WTC11 (cell line): ENCODE measurements at regions not wholly inside any gene's neighbourhood (a gene's known extent, or its start where the extent isn't known, plus 50 kb on each side); places are given as distances from the start of the nearest gene placed in this dataset.

Experiments
- ATAC-seq: fragments of 200-7000 bp; cut with Tn5 transposase; 2 replicates; pipeline ENCODE4 v1.10.0; 2021; ENCODE audit warnings: mild to moderate bottlenecking, moderate library complexity
- CTCF ChIA-PET: fragments of 300-600 bp; sonication (Branson Sonifier 250); formaldehyde crosslinking; loops from one replicate; lab custom pipeline; 2021; ENCODE audit warnings: antibody characterized with exemption; lab: Charles Lee
- POLR2A ChIA-PET: fragments of 350-600 bp; sonication (Branson Sonifier 250); formaldehyde crosslinking; loops from one replicate; lab custom pipeline; 2021; ENCODE audit warnings: antibody characterized with exemption; lab: Charles Lee
- DNase-seq: peaks from one replicate; pipeline ENCODE4 v3.0.0; 2021; ENCODE audit warnings: low spot score
- H3K27ac Mint-ChIP-seq: 2 replicates; pipeline ENCODE4 v1.8.0; 2021; ENCODE audit warnings: mixed read lengths
- H3K27me3 Mint-ChIP-seq: 2 replicates; pipeline ENCODE4 v1.8.0; 2021; ENCODE audit warnings: low read depth, mild to moderate bottlenecking, moderate library complexity, mixed read lengths
- H3K36me3 Mint-ChIP-seq: 2 replicates; pipeline ENCODE4 v1.8.0; 2021; ENCODE audit warnings: mixed read lengths
- H3K4me1 Mint-ChIP-seq: 2 replicates; pipeline ENCODE4 v1.8.0; 2022; ENCODE audit warnings: mixed read lengths
- H3K4me3 Mint-ChIP-seq: 2 replicates; pipeline ENCODE4 v1.8.0; 2021; ENCODE audit warnings: mild to moderate bottlenecking, moderate library complexity, mixed read lengths
- H3K9me3 Mint-ChIP-seq: 2 replicates; pipeline ENCODE4 v1.8.0; 2021; ENCODE audit warnings: mixed read lengths
- CREB1 ChIP-seq: sonication (generic); formaldehyde crosslinking; IDR thresholded peaks from 2 replicates; pipeline ENCODE4 v1.8.0; 2023; ENCODE audit warnings: mild to moderate bottlenecking, missing genetic modification reagents
- HMGA2 ChIP-seq: fragments of 250-450 bp; sonication (Bioruptor Pico); IDR thresholded peaks from 2 replicates; pipeline ENCODE4 v1.4.0; 2021; ENCODE audit warnings: mild to moderate bottlenecking, moderate library complexity
- MYBL2 ChIP-seq: sonication (generic); formaldehyde crosslinking; IDR thresholded peaks from 2 replicates; pipeline ENCODE4 v1.8.1; 2023; ENCODE audit warnings: mild to moderate bottlenecking, moderate library complexity, missing genetic modification reagents
- NR2C2 ChIP-seq: sonication (generic); formaldehyde crosslinking; IDR thresholded peaks from 2 replicates; pipeline ENCODE4 v1.8.0; 2022; ENCODE audit warnings: mild to moderate bottlenecking, missing genetic modification reagents
- OVOL2 ChIP-seq: fragments of 250-450 bp; sonication (Bioruptor Pico); IDR thresholded peaks from 2 replicates; pipeline ENCODE4 v1.9.0; 2021; ENCODE audit warnings: mild to moderate bottlenecking, borderline replicate concordance
- SMAD4 ChIP-seq: sonication (generic); formaldehyde crosslinking; IDR thresholded peaks from 2 replicates; pipeline ENCODE4 v1.8.0; 2022; ENCODE audit warnings: mild to moderate bottlenecking, missing genetic modification reagents
- SP1 ChIP-seq: sonication (generic); formaldehyde crosslinking; conservative IDR thresholded peaks from 2 replicates; pipeline ENCODE4 v1.8.1; 2022; ENCODE audit warnings: missing genetic modification reagents
- ZBTB21 ChIP-seq: sonication (generic); formaldehyde crosslinking; IDR thresholded peaks from 2 replicates; pipeline ENCODE4 v1.8.1; 2023; ENCODE audit warnings: mild to moderate bottlenecking, missing genetic modification reagents, borderline replicate concordance
- ZNF232 ChIP-seq: sonication (generic); formaldehyde crosslinking; IDR thresholded peaks from 2 replicates; pipeline ENCODE4 v1.8.0; 2022; ENCODE audit warnings: mild to moderate bottlenecking, missing genetic modification reagents
- ZNF396 ChIP-seq: fragments of 250-450 bp; sonication (Bioruptor Pico); IDR thresholded peaks from 2 replicates; pipeline ENCODE4 v1.8.0; 2021; ENCODE audit warnings: mild to moderate bottlenecking, moderate library complexity, borderline replicate concordance
- ZNF425 ChIP-seq: fragments of 250-450 bp; sonication (Bioruptor Pico); conservative IDR thresholded peaks from 2 replicates; pipeline ENCODE4 v1.9.0; 2021; ENCODE audit warnings: mild to moderate bottlenecking
- TF ChIP-seq, protein P1 (sequence below): sonication (generic); formaldehyde crosslinking; IDR thresholded peaks from 2 replicates; pipeline ENCODE4 v1.8.1; 2023; ENCODE audit warnings: mild to moderate bottlenecking, missing genetic modification reagents
- TF ChIP-seq, protein P2 (sequence below): sonication (generic); formaldehyde crosslinking; IDR thresholded peaks from 2 replicates; pipeline ENCODE4 v1.8.1; 2023; ENCODE audit warnings: mild to moderate bottlenecking, moderate library complexity, missing genetic modification reagents
- TF ChIP-seq, protein P3 (sequence below): fragments of 200-600 bp; IDR thresholded peaks from 2 replicates; pipeline ENCODE4 v1.8.0; 2022; ENCODE audit warnings: antibody characterized with exemption
- TF ChIP-seq, protein P4 (sequence below): sonication (generic); formaldehyde crosslinking; IDR thresholded peaks from 2 replicates; pipeline ENCODE4 v1.8.1; 2022; ENCODE audit warnings: low read depth, missing genetic modification reagents, borderline replicate concordance

DNA sequence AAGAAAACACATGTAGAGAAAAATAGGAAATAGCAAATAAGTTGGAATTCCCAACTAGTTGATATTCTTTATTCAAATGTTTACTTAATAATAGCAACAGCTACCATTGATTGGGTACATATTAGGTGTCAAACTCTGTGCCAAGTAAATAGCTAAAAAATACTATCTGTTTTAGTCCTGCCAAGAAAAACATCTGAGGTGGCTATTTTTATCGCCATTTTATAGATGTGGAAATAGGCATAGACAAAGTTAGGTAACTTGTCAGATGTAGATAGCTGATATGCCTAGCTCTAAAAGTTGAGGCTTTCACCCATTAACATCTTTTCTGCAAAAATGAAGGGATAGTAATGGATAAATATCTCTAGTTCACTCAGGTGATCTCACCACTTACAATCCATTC lies 549.2 kb upstream of the ID4 start:
- ChIA-PET CTCF (no interaction called here), POLR2A (no interaction called here)
- DNase-seq (no peak), ATAC-seq (no peak)
- Mint-ChIP-seq H3K36me3 (no peaks in the 10 kb centered on the region), H3K27me3 (no peaks in the 10 kb centered on the region), H3K9me3 (no peaks in the 10 kb centered on the region), H3K4me1 (no peaks in the 10 kb centered on the region), H3K4me3 (no peak overlapping the region), H3K27ac (no peak overlapping the region)
- TF ChIP-seq ZBTB21 (CRISPR knock-in tag) (no peak), ZNF425 (no peak), ZNF396 (no peak), SMAD4 (CRISPR knock-in tag) (no peak), OVOL2 (CRISPR knock-in tag) (no peak), HMGA2 (no peak)
- TF ChIP-seq, protein P1, sequence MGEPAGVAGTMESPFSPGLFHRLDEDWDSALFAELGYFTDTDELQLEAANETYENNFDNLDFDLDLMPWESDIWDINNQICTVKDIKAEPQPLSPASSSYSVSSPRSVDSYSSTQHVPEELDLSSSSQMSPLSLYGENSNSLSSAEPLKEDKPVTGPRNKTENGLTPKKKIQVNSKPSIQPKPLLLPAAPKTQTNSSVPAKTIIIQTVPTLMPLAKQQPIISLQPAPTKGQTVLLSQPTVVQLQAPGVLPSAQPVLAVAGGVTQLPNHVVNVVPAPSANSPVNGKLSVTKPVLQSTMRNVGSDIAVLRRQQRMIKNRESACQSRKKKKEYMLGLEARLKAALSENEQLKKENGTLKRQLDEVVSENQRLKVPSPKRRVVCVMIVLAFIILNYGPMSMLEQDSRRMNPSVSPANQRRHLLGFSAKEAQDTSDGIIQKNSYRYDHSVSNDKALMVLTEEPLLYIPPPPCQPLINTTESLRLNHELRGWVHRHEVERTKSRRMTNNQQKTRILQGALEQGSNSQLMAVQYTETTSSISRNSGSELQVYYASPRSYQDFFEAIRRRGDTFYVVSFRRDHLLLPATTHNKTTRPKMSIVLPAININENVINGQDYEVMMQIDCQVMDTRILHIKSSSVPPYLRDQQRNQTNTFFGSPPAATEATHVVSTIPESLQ (CRISPR knock-in tag), result no peak

DNA sequence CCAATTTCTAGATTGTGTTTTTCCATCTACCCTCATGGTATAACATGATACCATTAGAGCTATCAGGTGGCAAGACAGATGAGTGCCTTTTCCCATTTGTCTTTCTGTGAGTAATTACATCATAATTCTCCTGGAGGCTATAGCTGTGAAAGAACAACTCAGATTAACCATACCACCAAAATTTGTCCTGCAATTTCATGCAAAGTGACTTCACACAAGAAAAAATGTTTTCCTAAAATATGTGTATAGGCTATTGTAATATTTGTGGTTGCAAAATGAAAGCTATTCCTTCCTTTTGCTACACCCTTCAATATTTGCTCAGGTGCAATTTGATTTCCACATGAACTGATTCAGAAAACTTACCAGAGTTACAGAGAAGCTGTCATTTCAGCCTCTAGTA lies 547.7 kb upstream of the ID4 start:
- POLR2A ChIA-PET, result interaction anchor here (0.6 kb wide), 1 partner anchor 160 kb away, joined by 3 read pairs; no protein-coding TSS in a partner anchor
- Mint-ChIP-seq H3K27me3 (no peaks in the 10 kb centered on the region; the same call in 1 of the 2 replicates), H3K9me3 (no peaks in the 10 kb centered on the region), H3K36me3 (no peaks in the 10 kb centered on the region), H3K4me1 (no peaks in the 10 kb centered on the region), H3K4me3 (no peak overlapping the region), H3K27ac (no peak overlapping the region)
- CTCF ChIA-PET, result no interaction called here
- TF ChIP-seq, protein P2, sequence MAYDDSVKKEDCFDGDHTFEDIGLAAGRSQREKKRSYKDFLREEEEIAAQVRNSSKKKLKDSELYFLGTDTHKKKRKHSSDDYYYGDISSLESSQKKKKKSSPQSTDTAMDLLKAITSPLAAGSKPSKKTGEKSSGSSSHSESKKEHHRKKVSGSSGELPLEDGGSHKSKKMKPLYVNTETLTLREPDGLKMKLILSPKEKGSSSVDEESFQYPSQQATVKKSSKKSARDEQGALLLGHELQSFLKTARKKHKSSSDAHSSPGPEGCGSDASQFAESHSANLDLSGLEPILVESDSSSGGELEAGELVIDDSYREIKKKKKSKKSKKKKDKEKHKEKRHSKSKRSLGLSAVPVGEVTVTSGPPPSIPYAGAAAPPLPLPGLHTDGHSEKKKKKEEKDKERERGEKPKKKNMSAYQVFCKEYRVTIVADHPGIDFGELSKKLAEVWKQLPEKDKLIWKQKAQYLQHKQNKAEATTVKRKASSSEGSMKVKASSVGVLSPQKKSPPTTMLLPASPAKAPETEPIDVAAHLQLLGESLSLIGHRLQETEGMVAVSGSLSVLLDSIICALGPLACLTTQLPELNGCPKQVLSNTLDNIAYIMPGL, result no peak
- TF ChIP-seq MYBL2 (CRISPR knock-in tag) (no peak), ZNF232 (CRISPR knock-in tag) (no peak), SP1 (no peak), CREB1 (CRISPR knock-in tag) (no peak), NR2C2 (CRISPR knock-in tag) (no peak)
- TF ChIP-seq, protein P3, sequence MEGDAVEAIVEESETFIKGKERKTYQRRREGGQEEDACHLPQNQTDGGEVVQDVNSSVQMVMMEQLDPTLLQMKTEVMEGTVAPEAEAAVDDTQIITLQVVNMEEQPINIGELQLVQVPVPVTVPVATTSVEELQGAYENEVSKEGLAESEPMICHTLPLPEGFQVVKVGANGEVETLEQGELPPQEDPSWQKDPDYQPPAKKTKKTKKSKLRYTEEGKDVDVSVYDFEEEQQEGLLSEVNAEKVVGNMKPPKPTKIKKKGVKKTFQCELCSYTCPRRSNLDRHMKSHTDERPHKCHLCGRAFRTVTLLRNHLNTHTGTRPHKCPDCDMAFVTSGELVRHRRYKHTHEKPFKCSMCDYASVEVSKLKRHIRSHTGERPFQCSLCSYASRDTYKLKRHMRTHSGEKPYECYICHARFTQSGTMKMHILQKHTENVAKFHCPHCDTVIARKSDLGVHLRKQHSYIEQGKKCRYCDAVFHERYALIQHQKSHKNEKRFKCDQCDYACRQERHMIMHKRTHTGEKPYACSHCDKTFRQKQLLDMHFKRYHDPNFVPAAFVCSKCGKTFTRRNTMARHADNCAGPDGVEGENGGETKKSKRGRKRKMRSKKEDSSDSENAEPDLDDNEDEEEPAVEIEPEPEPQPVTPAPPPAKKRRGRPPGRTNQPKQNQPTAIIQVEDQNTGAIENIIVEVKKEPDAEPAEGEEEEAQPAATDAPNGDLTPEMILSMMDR, result no peak
- TF ChIP-seq, protein P4, sequence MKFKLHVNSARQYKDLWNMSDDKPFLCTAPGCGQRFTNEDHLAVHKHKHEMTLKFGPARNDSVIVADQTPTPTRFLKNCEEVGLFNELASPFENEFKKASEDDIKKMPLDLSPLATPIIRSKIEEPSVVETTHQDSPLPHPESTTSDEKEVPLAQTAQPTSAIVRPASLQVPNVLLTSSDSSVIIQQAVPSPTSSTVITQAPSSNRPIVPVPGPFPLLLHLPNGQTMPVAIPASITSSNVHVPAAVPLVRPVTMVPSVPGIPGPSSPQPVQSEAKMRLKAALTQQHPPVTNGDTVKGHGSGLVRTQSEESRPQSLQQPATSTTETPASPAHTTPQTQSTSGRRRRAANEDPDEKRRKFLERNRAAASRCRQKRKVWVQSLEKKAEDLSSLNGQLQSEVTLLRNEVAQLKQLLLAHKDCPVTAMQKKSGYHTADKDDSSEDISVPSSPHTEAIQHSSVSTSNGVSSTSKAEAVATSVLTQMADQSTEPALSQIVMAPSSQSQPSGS (CRISPR knock-in tag), result no peak
- DNase-seq (no peak), ATAC-seq (no peak)
